Sigmoid colon (tissue), 3 donors: ENCODE measurements at regions not wholly inside any gene's neighbourhood (a gene's known extent, or its start where the extent isn't known, plus 50 kb on each side); places are given as distances from the start of the nearest gene placed in this dataset.

Experiments
- CTCF ChIP-seq, 4 experiments: fragments of 450-650 bp in 3 of 4; fragments of 200-600 bp in 1 of 4; IDR thresholded peaks; one replicate each; pipeline ENCODE4 v1.5.1; 2016 to 2019; ENCODE audit warnings: antibody characterized with exemption in 4 of 4, mild to moderate bottlenecking in 3 of 4, moderate library complexity in 2 of 4
- POLR2A ChIP-seq, 2 donors: fragments of 450-650 bp; IDR thresholded peaks; one replicate each; pipeline ENCODE4 v1.6.1; 2016; ENCODE audit warnings: antibody characterized with exemption in 2 of 2, mild to moderate bottlenecking in 2 of 2, moderate library complexity in 2 of 2

- TF ChIP-seq POLR2A (IDR thresholded peaks at IDR 0.05) (no peak), CTCF (IDR thresholded peaks at IDR 0.05) (no peak)
Measured at GRCh38 chr9:106051545-106051944, 357.2 kb downstream of the TMEM38B start.
